WTC11 (cell line): ENCODE measurements at regions not wholly inside any gene's neighbourhood (a gene's known extent, or its start where the extent isn't known, plus 50 kb on each side); places are given as distances from the start of the nearest gene placed in this dataset.

Source experiments
- E2F1 ChIP-seq: sonication (generic); formaldehyde crosslinking; IDR thresholded peaks from 2 replicates; pipeline ENCODE4 v1.8.0; 2022; ENCODE audit warnings: mild to moderate bottlenecking, missing genetic modification reagents
- FOXJ3 ChIP-seq: sonication (generic); formaldehyde crosslinking; IDR thresholded peaks from 2 replicates; pipeline ENCODE4 v1.9.0; 2021; ENCODE audit warnings: missing genetic modification reagents, mild to moderate bottlenecking, borderline replicate concordance
- IRF2 ChIP-seq: sonication (generic); formaldehyde crosslinking; IDR thresholded peaks from 2 replicates; pipeline ENCODE4 v1.8.0; 2022; ENCODE audit warnings: low read depth, missing genetic modification reagents, borderline replicate concordance
- NR2C2 ChIP-seq: sonication (generic); formaldehyde crosslinking; IDR thresholded peaks from 2 replicates; pipeline ENCODE4 v1.8.0; 2022; ENCODE audit warnings: mild to moderate bottlenecking, missing genetic modification reagents
- SP1 ChIP-seq: sonication (generic); formaldehyde crosslinking; conservative IDR thresholded peaks from 2 replicates; pipeline ENCODE4 v1.8.1; 2022; ENCODE audit warnings: missing genetic modification reagents
- ZNF121 ChIP-seq: sonication (generic); formaldehyde crosslinking; IDR thresholded peaks from 2 replicates; pipeline ENCODE4 v1.8.0; 2023; ENCODE audit warnings: missing genetic modification reagents
- ZNF138 ChIP-seq: sonication (generic); formaldehyde crosslinking; conservative IDR thresholded peaks from 2 replicates; pipeline ENCODE4 v1.8.1; 2022; ENCODE audit warnings: mild to moderate bottlenecking, moderate library complexity, missing genetic modification reagents
- TF ChIP-seq, protein P1 (sequence below): fragments of 200-600 bp; IDR thresholded peaks from 2 replicates; pipeline ENCODE4 v1.8.0; 2022; ENCODE audit warnings: antibody characterized with exemption
- TF ChIP-seq, protein P2 (sequence below): sonication (generic); formaldehyde crosslinking; IDR thresholded peaks from 2 replicates; pipeline ENCODE4 v1.8.1; 2023; ENCODE audit warnings: mild to moderate bottlenecking, missing genetic modification reagents, moderate library complexity
- TF ChIP-seq, protein P3 (sequence below): sonication (generic); formaldehyde crosslinking; IDR thresholded peaks from 2 replicates; pipeline ENCODE4 v1.8.1; 2022; ENCODE audit warnings: low read depth, missing genetic modification reagents, borderline replicate concordance
- TF ChIP-seq, protein P4 (sequence below): fragments of 250-450 bp; sonication (Bioruptor Pico); IDR thresholded peaks from 2 replicates; pipeline ENCODE4 v1.9.0; 2021; ENCODE audit warnings: mild to moderate bottlenecking, borderline replicate concordance

DNA sequence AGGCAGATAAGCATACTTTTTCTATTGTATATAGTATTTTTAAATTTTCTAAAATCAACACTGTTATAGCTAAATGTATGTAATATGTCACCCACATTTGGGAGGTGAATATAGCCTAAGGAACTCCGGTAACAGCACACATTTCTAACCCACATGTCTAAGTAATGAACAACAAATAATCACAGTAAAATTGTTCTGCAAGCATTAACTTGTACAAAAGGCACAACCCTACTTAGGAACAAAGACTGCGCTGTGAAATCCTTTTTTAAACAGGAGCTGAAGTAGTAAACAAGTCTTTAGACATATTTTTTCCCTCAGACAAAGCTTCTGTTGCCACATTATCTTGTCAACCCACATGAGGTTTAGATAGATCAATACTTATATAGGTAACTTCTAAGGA, 872.4 kb upstream of the SLC35B3 start:
- no peak for TF ChIP-seq ZNF121 (CRISPR knock-in tag)
- TF ChIP-seq, protein P1, sequence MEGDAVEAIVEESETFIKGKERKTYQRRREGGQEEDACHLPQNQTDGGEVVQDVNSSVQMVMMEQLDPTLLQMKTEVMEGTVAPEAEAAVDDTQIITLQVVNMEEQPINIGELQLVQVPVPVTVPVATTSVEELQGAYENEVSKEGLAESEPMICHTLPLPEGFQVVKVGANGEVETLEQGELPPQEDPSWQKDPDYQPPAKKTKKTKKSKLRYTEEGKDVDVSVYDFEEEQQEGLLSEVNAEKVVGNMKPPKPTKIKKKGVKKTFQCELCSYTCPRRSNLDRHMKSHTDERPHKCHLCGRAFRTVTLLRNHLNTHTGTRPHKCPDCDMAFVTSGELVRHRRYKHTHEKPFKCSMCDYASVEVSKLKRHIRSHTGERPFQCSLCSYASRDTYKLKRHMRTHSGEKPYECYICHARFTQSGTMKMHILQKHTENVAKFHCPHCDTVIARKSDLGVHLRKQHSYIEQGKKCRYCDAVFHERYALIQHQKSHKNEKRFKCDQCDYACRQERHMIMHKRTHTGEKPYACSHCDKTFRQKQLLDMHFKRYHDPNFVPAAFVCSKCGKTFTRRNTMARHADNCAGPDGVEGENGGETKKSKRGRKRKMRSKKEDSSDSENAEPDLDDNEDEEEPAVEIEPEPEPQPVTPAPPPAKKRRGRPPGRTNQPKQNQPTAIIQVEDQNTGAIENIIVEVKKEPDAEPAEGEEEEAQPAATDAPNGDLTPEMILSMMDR: no peak
- TF ChIP-seq, protein P2, sequence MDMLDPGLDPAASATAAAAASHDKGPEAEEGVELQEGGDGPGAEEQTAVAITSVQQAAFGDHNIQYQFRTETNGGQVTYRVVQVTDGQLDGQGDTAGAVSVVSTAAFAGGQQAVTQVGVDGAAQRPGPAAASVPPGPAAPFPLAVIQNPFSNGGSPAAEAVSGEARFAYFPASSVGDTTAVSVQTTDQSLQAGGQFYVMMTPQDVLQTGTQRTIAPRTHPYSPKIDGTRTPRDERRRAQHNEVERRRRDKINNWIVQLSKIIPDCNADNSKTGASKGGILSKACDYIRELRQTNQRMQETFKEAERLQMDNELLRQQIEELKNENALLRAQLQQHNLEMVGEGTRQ: no peak
- no peak for TF ChIP-seq IRF2 (CRISPR knock-in tag)
- TF ChIP-seq, protein P3, sequence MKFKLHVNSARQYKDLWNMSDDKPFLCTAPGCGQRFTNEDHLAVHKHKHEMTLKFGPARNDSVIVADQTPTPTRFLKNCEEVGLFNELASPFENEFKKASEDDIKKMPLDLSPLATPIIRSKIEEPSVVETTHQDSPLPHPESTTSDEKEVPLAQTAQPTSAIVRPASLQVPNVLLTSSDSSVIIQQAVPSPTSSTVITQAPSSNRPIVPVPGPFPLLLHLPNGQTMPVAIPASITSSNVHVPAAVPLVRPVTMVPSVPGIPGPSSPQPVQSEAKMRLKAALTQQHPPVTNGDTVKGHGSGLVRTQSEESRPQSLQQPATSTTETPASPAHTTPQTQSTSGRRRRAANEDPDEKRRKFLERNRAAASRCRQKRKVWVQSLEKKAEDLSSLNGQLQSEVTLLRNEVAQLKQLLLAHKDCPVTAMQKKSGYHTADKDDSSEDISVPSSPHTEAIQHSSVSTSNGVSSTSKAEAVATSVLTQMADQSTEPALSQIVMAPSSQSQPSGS (CRISPR knock-in tag): no peak
- TF ChIP-seq FOXJ3 (CRISPR knock-in tag): no peak
- TF ChIP-seq E2F1 (CRISPR knock-in tag): no peak
- TF ChIP-seq ZNF138 (CRISPR knock-in tag): no peak
- TF ChIP-seq SP1 (CRISPR knock-in tag): no peak
- TF ChIP-seq, protein P4, sequence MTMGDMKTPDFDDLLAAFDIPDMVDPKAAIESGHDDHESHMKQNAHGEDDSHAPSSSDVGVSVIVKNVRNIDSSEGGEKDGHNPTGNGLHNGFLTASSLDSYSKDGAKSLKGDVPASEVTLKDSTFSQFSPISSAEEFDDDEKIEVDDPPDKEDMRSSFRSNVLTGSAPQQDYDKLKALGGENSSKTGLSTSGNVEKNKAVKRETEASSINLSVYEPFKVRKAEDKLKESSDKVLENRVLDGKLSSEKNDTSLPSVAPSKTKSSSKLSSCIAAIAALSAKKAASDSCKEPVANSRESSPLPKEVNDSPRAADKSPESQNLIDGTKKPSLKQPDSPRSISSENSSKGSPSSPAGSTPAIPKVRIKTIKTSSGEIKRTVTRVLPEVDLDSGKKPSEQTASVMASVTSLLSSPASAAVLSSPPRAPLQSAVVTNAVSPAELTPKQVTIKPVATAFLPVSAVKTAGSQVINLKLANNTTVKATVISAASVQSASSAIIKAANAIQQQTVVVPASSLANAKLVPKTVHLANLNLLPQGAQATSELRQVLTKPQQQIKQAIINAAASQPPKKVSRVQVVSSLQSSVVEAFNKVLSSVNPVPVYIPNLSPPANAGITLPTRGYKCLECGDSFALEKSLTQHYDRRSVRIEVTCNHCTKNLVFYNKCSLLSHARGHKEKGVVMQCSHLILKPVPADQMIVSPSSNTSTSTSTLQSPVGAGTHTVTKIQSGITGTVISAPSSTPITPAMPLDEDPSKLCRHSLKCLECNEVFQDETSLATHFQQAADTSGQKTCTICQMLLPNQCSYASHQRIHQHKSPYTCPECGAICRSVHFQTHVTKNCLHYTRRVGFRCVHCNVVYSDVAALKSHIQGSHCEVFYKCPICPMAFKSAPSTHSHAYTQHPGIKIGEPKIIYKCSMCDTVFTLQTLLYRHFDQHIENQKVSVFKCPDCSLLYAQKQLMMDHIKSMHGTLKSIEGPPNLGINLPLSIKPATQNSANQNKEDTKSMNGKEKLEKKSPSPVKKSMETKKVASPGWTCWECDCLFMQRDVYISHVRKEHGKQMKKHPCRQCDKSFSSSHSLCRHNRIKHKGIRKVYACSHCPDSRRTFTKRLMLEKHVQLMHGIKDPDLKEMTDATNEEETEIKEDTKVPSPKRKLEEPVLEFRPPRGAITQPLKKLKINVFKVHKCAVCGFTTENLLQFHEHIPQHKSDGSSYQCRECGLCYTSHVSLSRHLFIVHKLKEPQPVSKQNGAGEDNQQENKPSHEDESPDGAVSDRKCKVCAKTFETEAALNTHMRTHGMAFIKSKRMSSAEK: no peak
- TF ChIP-seq NR2C2 (CRISPR knock-in tag): no peak
